Progenitor cell of endocrine pancreas (in vitro differentiated cells): ENCODE measurements at regions not wholly inside any gene's neighbourhood (a gene's known extent, or its start where the extent isn't known, plus 50 kb on each side); places are given as distances from the start of the nearest gene placed in this dataset.
A peak's percentile ranks its signal among the peaks of the same experiment; 100 is the strongest.

ENCODE experiments used
- DNase-seq: peaks from one replicate; pipeline ENCODE4 v3.0.0; 2021; ENCODE audit warnings: low spot score; ENCODE audit not compliant: unreplicated experiment
- H3K27ac Mint-ChIP-seq: 2 replicates; pipeline ENCODE4 v1.8.0; 2021; ENCODE audit warnings: mild to moderate bottlenecking, moderate library complexity, mixed read lengths
- H3K27me3 Mint-ChIP-seq: 2 replicates; pipeline ENCODE4 v1.8.0; 2021; ENCODE audit warnings: mixed read lengths
- H3K36me3 Mint-ChIP-seq: 2 replicates; pipeline ENCODE4 v1.8.0; 2022; ENCODE audit warnings: mixed read lengths; ENCODE audit not compliant: insufficient read depth
- H3K4me1 Mint-ChIP-seq: 2 replicates; pipeline ENCODE4 v1.8.0; 2021; ENCODE audit warnings: low read depth, mixed read lengths
- H3K4me3 Mint-ChIP-seq: 2 replicates; pipeline ENCODE4 v1.8.0; 2021; ENCODE audit warnings: low read depth, mild to moderate bottlenecking, moderate library complexity, mixed read lengths
- H3K9me3 Mint-ChIP-seq: 2 replicates; pipeline ENCODE4 v1.8.0; 2021; ENCODE audit warnings: low read depth, mixed read lengths
- CTCF ChIP-seq: fragments of 200-600 bp; sonication (generic); IDR thresholded peaks from one replicate; pipeline ENCODE4 v1.5.0; 2021; ENCODE audit warnings: antibody characterized with exemption, mild to moderate bottlenecking; ENCODE audit not compliant: unreplicated experiment

DNA sequence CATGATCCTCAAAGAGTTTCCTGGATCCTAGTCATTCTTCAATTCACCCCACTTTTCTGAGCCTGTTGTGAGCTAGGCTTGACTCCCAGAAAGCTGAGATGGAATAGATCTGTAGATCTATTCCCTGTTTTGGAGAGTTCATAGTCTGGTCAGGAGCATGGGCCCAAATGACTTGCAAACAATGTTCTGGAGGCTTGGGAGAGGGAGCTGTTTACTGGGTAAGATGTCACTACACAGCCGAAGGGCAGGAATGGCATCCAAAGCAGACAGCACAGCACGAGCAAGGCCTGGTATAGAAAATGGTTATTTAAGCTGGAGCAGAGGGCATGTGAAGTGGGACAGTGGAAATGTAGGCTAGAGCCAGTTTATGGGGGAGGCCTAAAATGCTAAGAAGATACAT is 152.5 kb upstream of the ALDH1B1 start:
- no peak overlapping the region for H3K27ac Mint-ChIP-seq
- no peaks in the 10 kb centered on the region for H3K27me3 Mint-ChIP-seq
- DNase-seq = no peak

DNA sequence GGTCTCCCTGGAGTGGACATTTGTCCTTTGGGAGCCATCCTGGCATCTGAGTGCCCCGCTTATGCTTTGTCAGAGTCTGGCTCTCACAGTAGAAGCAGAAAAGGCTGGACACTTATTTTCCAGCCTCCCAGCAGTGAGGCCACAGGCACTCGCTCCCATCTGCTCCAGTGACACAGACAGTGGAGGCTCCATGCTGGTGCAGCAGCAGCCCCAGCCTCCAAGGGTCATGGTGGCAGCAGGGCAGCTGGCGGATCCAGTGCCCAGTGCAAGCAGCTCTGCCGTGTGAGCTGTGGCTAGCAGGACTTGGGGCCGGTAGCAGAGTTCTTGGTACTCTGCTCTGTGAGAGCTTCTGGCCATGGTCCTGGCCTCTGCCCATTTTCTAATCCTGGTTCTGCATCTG is 157.3 kb upstream of the ALDH1B1 start:
- H3K4me1 Mint-ChIP-seq = peaks cover 5% of the 10 kb centered on the region
- H3K36me3 Mint-ChIP-seq = no peaks in the 10 kb centered on the region
- no peaks in the 10 kb centered on the region for H3K9me3 Mint-ChIP-seq
- H3K4me3 Mint-ChIP-seq = no peak overlapping the region
- peaks cover 10% of the 10 kb centered on the region for H3K27me3 Mint-ChIP-seq
- H3K27ac Mint-ChIP-seq = no peak overlapping the region
- no peak for TF ChIP-seq CTCF
- DNase-seq = no peak

More for the DNA sequence above, 152.5 kb upstream of the ALDH1B1 start:
- TF ChIP-seq CTCF = no peak
- Mint-ChIP-seq H3K4me1 (no peaks in the 10 kb centered on the region), H3K36me3 (peaks cover 3% of the 10 kb centered on the region), H3K4me3 (no peak overlapping the region), H3K9me3 (no peaks in the 10 kb centered on the region)

GRCh38 chr9:38234479-38235170 is 157.9 kb upstream of the ALDH1B1 start:
- H3K4me1 Mint-ChIP-seq = peaks cover 5% of the 10 kb centered on the region
- H3K27me3 Mint-ChIP-seq = peaks cover 17% of the 10 kb centered on the region
- H3K36me3 Mint-ChIP-seq = no peaks in the 10 kb centered on the region
- H3K27ac Mint-ChIP-seq = no peak overlapping the region
- H3K9me3 Mint-ChIP-seq = no peaks in the 10 kb centered on the region
- no peak for TF ChIP-seq CTCF
- no peak overlapping the region for H3K4me3 Mint-ChIP-seq
- DNase-seq = no peak

- Mint-ChIP-seq H3K4me3 (no peak overlapping the region), H3K36me3 (no peaks in the 10 kb centered on the region), H3K4me1 (peaks cover 5% of the 10 kb centered on the region), H3K27ac (peak overlapping the region; percentile 85), H3K9me3 (no peaks in the 10 kb centered on the region), H3K27me3 (peaks cover 22% of the 10 kb centered on the region)
- TF ChIP-seq CTCF = no peak
- DNase-seq = no peak
Measured at GRCh38 chr9:38233796-38234355, 158.6 kb upstream of the ALDH1B1 start.

DNA sequence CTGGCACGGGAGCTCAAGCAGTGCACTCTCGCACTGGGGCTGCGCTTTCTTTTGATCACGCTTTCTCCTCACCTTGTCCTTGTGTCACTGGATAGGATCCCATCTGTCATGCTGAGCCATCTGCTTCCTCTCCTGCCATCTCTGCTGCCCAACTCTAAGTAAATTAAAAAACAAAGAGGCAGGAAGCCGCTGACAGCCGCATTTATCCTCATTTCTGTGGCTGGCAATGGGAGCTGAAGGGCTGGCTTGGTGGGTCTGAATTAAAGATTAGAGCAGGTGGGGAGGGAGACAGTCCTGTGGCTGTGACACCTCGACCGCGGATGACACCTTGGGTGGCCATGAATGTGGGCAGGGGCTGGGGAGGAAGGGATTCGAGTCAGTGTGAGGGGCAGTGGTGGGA is 159.2 kb upstream of the ALDH1B1 start:
- DNase-seq = no peak
- peaks cover 5% of the 10 kb centered on the region for H3K4me1 Mint-ChIP-seq
- no peak for TF ChIP-seq CTCF
- H3K9me3 Mint-ChIP-seq = no peaks in the 10 kb centered on the region
- H3K4me3 Mint-ChIP-seq = no peak overlapping the region
- H3K27me3 Mint-ChIP-seq = peaks cover 27% of the 10 kb centered on the region
- no peaks in the 10 kb centered on the region for H3K36me3 Mint-ChIP-seq
- H3K27ac Mint-ChIP-seq = peak overlapping the region; percentile 85
